ENCODE measurements at regions not wholly inside any gene's neighbourhood (a gene's known extent, or its start where the extent isn't known, plus 50 kb on each side); places are given as distances from the start of the nearest gene placed in this dataset.
A peak's percentile ranks its signal among the peaks of the same experiment; 100 is the strongest.

DNA sequence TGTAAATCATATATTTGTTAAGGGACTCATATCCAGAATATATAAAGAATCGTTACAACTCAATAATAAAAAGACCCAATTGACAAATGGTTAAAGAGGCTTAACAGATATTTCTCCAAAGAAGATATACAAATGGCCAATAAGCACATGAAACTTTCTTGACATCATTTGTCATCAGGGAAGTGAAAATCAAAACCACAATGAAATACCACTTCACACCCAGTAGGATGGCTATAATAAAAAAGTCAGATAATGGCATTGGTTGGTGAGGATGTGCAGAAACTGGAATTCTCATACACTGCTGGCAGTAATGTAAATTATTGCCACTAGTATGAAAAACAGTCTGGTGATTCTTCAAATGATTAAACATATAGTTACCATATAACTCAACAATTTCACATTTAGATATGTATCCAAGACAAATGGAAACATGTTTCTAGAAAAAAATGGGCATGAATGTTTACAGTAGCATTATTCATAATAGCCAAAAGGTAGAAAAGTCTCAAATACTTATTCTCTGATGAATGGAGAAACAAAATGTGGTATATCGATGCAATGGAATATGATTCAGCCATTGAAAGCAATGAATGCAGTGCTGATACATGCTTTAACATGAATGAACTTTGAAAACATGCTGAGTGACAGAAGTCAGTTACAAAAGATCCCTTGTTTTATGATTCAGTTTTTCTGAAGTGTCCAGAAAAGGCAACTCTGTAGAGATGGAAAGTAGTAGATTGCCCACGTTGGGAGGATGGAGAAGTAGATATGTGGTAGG, 304.6 kb upstream of the ZEB2 start:
- Histone ChIP-seq H3K4me1 (ENCODE audit: control insufficient read depth, insufficient read depth, low read length) (no peaks in the 10 kb centered on the region), H3K4me3 (ENCODE audit: low read length) (no peak overlapping the region), H3K9me3 (ENCODE audit: control insufficient read depth, low read length) (no peaks in the 10 kb centered on the region), H3K27ac (ENCODE audit: low read length) (no peak overlapping the region), H3K27me3 (ENCODE audit: control insufficient read depth, insufficient read depth) (no peaks in the 10 kb centered on the region)
- ATAC-seq: no peak
- 78% methylated on average over 3 of the region's 3 CpGs for WGBS
- intact Hi-C loops (cut with DNase I): no loop called here
- DNase-seq: no peak

DNA sequence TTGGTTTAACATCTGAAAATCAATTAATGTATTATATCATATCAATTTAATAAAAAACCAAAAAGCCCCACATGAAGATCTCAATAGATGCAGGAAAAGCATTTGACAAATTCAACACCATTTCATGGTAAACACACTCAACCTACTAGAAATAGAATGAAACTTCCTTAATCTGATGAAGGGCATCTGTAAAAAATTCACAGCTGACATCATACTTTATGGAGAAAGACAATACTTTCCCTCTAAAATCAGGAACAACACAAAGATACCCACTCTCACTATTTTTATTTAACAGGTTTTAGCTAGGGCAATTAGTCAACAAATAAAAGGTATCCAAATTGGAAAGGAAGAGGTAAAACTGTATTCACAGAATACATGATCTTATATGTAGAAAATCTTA, 303.0 kb upstream of the ZEB2 start:
- Histone ChIP-seq H3K4me1 (ENCODE audit: control insufficient read depth, insufficient read depth, low read length) (no peaks in the 10 kb centered on the region), H3K9me3 (ENCODE audit: control insufficient read depth, low read length) (no peaks in the 10 kb centered on the region), H3K4me3 (ENCODE audit: low read length) (no peak overlapping the region), H3K27ac (ENCODE audit: low read length) (no peak overlapping the region), H3K27me3 (ENCODE audit: control insufficient read depth, insufficient read depth) (no peaks in the 10 kb centered on the region)
- ATAC-seq: no peak
- no peak for DNase-seq
- intact Hi-C loops (cut with DNase I): no loop called here

DNA sequence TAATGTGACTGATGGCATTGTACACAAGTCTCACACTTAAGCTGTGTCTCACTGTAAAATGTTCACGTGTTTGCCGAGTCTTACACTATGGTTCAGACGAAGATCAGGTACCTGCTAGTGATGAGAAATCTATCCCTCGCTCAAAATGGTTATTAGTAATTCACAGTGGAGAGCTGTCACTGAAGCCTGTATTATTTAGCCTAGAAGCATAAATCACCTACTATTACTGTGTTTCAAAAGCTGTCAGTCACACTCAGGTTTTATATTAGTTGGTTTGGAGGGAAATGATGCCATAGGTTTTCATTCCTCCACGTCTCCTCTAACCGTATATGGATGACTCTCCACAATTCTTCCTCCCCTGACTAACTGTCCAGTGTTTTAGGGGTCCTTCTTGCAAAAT, 292.4 kb upstream of the ZEB2 start:
- no peak overlapping the region for H3K27ac ChIP-seq (ENCODE audit: low read length)
- H3K4me1 ChIP-seq (ENCODE audit: control insufficient read depth, insufficient read depth, low read length): no peaks in the 10 kb centered on the region
- no peak for ATAC-seq
- H3K27me3 ChIP-seq (ENCODE audit: control insufficient read depth, insufficient read depth): no peaks in the 10 kb centered on the region
- WGBS: 96% methylated on average over 6 of the region's 6 CpGs
- intact Hi-C loops (cut with DNase I): no loop called here
- no peaks in the 10 kb centered on the region for H3K9me3 ChIP-seq (ENCODE audit: control insufficient read depth, low read length)
- no peak for DNase-seq
- H3K4me3 ChIP-seq (ENCODE audit: low read length): no peak overlapping the region

DNA sequence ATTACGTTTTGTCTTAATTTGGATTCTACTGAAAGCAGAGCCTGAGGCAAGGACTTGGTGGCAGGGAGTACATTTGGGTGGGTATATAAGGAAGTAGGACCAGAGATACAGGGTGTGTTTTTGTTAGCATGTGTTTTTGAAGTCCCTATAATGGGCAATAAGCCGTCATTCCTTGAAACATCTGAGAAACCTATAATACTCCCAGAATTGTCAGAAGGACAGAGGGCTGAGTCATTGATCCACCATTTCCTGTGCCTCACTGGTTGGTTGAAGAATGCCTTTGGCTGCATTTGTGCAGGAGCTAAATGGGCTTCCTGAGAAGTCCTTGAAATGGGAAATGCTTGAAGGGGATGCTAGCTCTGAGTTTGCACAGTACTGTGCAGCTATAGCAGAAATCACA, 281.8 kb upstream of the ZEB2 start:
- Histone ChIP-seq H3K4me1 (ENCODE audit: control insufficient read depth, insufficient read depth, low read length) (no peaks in the 10 kb centered on the region), H3K9me3 (ENCODE audit: control insufficient read depth, low read length) (no peaks in the 10 kb centered on the region), H3K27ac (ENCODE audit: low read length) (no peak overlapping the region), H3K27me3 (ENCODE audit: control insufficient read depth, insufficient read depth) (no peaks in the 10 kb centered on the region), H3K4me3 (ENCODE audit: low read length) (no peak overlapping the region)
- no peak for ATAC-seq
- WGBS: 67% methylated on average over 2 of the region's 2 CpGs
- intact Hi-C loops (cut with DNase I): no loop called here
- DNase-seq: no peak

DNA sequence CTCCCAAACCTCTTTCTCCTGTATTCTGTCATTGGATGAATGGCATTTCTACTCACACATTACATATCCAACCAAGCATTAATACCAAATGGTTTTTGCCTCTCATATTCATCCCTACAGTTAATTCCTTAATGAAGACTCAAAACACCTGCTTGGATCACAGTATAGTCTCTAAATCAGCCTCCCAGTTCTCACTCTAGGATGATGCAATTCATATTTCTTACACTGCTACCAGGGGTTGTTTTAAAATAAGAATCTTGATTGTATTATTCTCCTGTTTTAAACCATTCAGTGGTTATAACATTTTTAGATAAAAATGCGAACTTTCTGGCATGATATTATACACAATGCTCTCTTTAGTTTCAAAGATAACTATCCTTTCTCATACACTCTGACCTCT, 281.4 kb upstream of the ZEB2 start:
- H3K27ac ChIP-seq (ENCODE audit: low read length): no peak overlapping the region
- no peak overlapping the region for H3K4me3 ChIP-seq (ENCODE audit: low read length)
- H3K9me3 ChIP-seq (ENCODE audit: control insufficient read depth, low read length): no peaks in the 10 kb centered on the region
- WGBS: 82% methylated on average over 1 of the region's 1 CpG
- DNase-seq: no peak
- H3K4me1 ChIP-seq (ENCODE audit: control insufficient read depth, insufficient read depth, low read length): no peaks in the 10 kb centered on the region
- H3K27me3 ChIP-seq (ENCODE audit: control insufficient read depth, insufficient read depth): no peaks in the 10 kb centered on the region
- intact Hi-C loops (cut with DNase I): no loop called here
- no peak for ATAC-seq

DNA sequence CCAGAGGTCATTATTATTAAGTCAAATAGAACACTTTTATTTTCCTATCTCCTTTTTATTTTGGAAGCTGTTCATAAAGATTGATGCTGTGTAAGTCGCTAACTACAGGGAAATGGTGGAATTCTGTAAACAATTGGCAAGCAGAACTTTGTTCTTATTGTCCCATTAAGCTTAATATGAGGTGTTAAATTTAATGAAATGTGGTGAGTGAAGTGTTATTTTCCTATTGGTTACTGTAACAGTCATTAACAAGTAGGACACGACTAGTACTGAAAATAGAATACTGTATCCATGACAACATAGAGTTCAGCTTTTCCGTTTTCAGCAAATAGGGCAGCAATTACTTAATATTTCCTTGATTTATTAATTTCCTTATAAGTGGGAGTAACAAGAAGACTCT, 279.1 kb upstream of the ZEB2 start:
- Histone ChIP-seq H3K27ac (ENCODE audit: low read length) (no peak overlapping the region), H3K9me3 (ENCODE audit: control insufficient read depth, low read length) (no peaks in the 10 kb centered on the region), H3K27me3 (ENCODE audit: control insufficient read depth, insufficient read depth) (no peaks in the 10 kb centered on the region), H3K4me3 (ENCODE audit: low read length) (no peak overlapping the region), H3K4me1 (ENCODE audit: control insufficient read depth, insufficient read depth, low read length) (no peaks in the 10 kb centered on the region)
- 47% methylated on average over 3 of the region's 3 CpGs for WGBS
- intact Hi-C loops (cut with DNase I): no loop called here
- ATAC-seq (no peak), DNase-seq (no peak)

DNA sequence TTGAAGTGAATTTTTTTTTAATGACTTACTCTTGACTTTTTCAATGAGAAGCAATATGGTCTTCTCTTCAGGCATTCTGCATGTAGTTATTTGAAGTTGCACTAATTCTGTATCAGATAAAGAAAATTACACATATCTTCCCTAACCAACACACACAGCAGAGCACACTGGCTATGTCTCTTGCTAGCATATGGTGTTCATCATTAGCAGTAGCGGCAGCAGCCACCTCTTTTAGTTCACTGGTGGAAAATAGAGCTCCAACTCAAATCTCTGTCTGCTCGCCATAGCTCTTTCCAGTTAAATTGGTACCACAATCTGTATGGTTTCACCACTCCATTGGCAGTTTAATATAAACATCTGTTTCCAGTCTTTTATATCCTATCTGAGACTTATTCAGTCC, 278.1 kb upstream of the ZEB2 start:
- no peak for DNase-seq
- no peaks in the 10 kb centered on the region for H3K4me1 ChIP-seq (ENCODE audit: control insufficient read depth, insufficient read depth, low read length)
- WGBS: 76% methylated on average over 2 of the region's 2 CpGs
- no peaks in the 10 kb centered on the region for H3K9me3 ChIP-seq (ENCODE audit: control insufficient read depth, low read length)
- H3K27ac ChIP-seq (ENCODE audit: low read length): no peak overlapping the region
- no peak for ATAC-seq
- H3K4me3 ChIP-seq (ENCODE audit: low read length): no peak overlapping the region
- H3K27me3 ChIP-seq (ENCODE audit: control insufficient read depth, insufficient read depth): no peaks in the 10 kb centered on the region
- intact Hi-C loops (cut with DNase I): no loop called here

DNA sequence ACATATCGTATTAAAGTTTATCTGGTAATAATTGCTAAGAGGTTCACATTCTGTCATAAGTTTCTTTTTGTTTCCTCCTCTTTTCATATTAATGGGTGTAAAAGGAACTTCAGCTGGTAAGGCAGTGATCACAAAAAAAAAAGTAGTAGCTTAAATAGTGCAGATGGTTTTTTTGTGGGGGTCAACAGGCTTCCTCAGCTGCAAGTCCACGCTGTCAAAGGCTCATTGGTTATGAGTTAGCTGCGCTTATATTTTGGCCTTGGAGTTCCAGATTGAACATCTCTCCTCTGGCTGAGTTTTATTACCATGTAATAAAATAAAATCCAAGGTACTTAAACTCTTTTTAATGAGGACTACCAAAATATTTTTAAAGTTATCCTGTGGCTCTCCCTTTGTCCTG, 277.0 kb upstream of the ZEB2 start:
- Histone ChIP-seq H3K4me1 (ENCODE audit: control insufficient read depth, insufficient read depth, low read length) (no peaks in the 10 kb centered on the region), H3K27ac (ENCODE audit: low read length) (no peak overlapping the region), H3K9me3 (ENCODE audit: control insufficient read depth, low read length) (no peaks in the 10 kb centered on the region), H3K27me3 (ENCODE audit: control insufficient read depth, insufficient read depth) (no peaks in the 10 kb centered on the region), H3K4me3 (ENCODE audit: low read length) (no peak overlapping the region)
- WGBS: 66% methylated on average over 3 of the region's 3 CpGs
- no peak for ATAC-seq
- intact Hi-C loops (cut with DNase I): no loop called here
- DNase-seq: no peak

DNA sequence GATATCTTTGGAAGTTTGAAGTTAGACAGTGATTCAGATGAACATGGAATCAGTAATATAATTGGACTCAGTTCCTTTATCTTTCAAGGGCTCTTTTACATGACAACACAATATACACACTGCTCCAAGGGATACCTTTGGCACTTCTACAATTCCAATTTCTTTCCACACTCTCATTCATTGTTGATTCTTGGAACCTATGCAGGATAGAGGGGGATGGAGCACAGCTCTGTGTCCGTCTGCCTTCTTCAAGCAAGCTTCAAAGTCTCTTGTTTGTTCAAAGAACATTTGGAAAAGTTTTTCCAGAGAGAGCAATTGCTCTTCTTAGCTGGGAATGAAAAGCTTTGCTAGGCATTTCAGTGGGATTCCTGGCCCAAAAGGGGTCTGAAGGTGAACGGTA, 276.2 kb upstream of the ZEB2 start:
- DNase-seq: no peak
- 58% methylated on average over 2 of the region's 2 CpGs for WGBS
- H3K4me1 ChIP-seq (ENCODE audit: control insufficient read depth, insufficient read depth, low read length): no peaks in the 10 kb centered on the region
- H3K4me3 ChIP-seq (ENCODE audit: low read length): no peak overlapping the region
- ATAC-seq: peak in 1 of 2 donors; percentile 50
- H3K27me3 ChIP-seq (ENCODE audit: control insufficient read depth, insufficient read depth): no peaks in the 10 kb centered on the region
- H3K9me3 ChIP-seq (ENCODE audit: control insufficient read depth, low read length): no peaks in the 10 kb centered on the region
- intact Hi-C loops (cut with DNase I): no loop called here
- no peak overlapping the region for H3K27ac ChIP-seq (ENCODE audit: low read length)

DNA sequence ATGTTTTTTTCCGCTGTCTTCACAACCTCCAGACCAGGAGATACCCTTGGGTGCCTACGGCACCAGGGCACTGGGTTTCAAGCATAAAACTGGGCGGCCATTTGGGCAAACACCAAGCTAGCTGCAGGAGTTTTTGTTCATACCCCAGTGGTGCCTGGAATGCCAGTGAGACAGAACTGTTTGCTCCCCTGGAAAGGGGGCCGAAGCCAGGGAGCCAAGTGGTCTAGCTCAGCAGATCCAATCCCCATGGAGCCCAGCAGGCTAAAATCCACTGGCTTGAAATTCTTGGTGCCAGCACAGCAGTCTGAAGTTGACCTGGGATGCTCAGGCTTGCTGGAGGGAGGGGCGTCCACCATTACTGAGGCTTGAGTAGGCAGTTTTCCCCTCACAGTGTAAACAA, 265.3 kb upstream of the ZEB2 start:
- Histone ChIP-seq H3K27ac (ENCODE audit: low read length) (no peak overlapping the region), H3K4me3 (ENCODE audit: low read length) (no peak overlapping the region), H3K9me3 (ENCODE audit: control insufficient read depth, low read length) (no peaks in the 10 kb centered on the region), H3K4me1 (ENCODE audit: control insufficient read depth, insufficient read depth, low read length) (no peaks in the 10 kb centered on the region), H3K27me3 (ENCODE audit: control insufficient read depth, insufficient read depth) (no peaks in the 10 kb centered on the region)
- ATAC-seq (no peak), DNase-seq (no peak)
- 88% methylated on average over 5 of the region's 5 CpGs for WGBS
- intact Hi-C loops (cut with DNase I): no loop called here

DNA sequence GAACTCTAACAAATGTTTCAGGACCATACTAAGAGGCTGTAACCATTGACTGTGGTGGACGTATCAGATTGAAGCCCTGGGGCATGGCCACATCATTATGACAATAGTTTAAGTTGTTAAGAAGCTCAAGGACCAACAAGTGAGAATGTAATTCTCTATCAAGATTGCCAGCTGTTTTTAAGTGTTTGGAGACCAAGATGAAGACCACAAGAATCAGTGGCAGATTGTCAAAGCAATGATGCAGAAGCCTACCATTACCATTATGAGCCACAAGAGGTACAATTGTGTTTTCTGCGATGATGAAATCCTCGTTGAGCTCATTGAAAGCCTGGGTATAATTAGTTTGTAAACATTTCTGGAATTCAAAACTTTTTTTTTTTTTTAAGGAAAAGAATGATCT, 261.1 kb upstream of the ZEB2 start:
- intact Hi-C loops (cut with DNase I): no loop called here
- Histone ChIP-seq H3K9me3 (ENCODE audit: control insufficient read depth, low read length) (no peaks in the 10 kb centered on the region), H3K4me1 (ENCODE audit: control insufficient read depth, insufficient read depth, low read length) (no peaks in the 10 kb centered on the region), H3K27me3 (ENCODE audit: control insufficient read depth, insufficient read depth) (no peaks in the 10 kb centered on the region), H3K4me3 (ENCODE audit: low read length) (no peak overlapping the region), H3K27ac (ENCODE audit: low read length) (no peak overlapping the region)
- DNase-seq (no peak), ATAC-seq (no peak)
- 90% methylated on average over 3 of the region's 3 CpGs for WGBS

DNA sequence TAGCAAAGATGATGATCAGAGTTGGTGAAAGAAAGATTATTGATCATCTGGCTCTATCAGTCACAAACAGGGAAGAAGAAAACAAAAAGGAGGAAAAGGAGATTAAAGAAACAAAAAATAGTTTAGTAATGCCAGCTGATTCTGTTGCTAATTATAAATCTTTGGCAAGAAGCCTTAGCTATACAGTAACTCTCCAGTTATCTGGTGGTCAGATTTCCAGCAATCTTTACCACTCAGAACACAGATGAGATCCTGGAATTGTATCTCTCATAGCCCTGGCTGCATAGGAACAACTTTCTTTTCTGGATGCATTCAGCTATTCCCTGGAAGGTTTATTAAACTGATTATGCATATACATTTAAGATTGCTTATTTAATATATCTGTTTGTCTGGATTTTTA, 256.8 kb upstream of the ZEB2 start:
- intact Hi-C loops (cut with DNase I): no loop called here

More for the DNA sequence above, 256.8 kb upstream of the ZEB2 start:
- H3K27me3 ChIP-seq (ENCODE audit: control insufficient read depth, insufficient read depth): no peaks in the 10 kb centered on the region
- no peaks in the 10 kb centered on the region for H3K4me1 ChIP-seq (ENCODE audit: control insufficient read depth, insufficient read depth, low read length)
- no peak for DNase-seq
- no peaks in the 10 kb centered on the region for H3K9me3 ChIP-seq (ENCODE audit: control insufficient read depth, low read length)
- H3K4me3 ChIP-seq (ENCODE audit: low read length): no peak overlapping the region
- no peak for ATAC-seq
- H3K27ac ChIP-seq (ENCODE audit: low read length): no peak overlapping the region
